ENCODE measurements at regions not wholly inside any gene's neighbourhood (a gene's known extent, or its start where the extent isn't known, plus 50 kb on each side); places are given as distances from the start of the nearest gene placed in this dataset.

DNA sequence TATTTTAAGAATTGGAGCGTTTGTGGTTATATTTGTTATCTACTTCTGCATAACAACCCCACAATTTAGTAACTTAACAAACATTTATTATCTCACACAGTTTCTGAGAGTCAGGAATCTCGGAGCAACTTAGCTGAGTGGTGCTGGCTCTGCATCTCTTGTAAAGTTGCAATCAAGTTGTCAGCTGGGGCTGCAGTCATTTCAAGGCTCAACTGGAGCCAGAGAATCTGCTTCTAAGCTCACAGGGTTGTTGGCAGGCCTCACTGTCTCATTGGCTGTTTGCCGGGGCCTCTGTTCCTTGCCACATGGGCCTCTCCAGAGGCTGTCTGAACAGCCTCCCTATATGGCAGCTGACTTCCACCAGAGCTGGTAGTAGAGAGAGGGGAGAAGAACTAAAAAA, 281.2 kb upstream of the GNPDA2 start:
- TF ChIP-seq TEAD4 (IDR thresholded peaks at IDR 0.05) (no peak), EGR1 (IDR thresholded peaks at IDR 0.05) (no peak), YY1 (IDR thresholded peaks at IDR 0.05; ENCODE audit: low read depth) (no peak), RAD21 (IDR thresholded peaks at IDR 0.05; ENCODE audit: low read depth) (no peak), CREB1 (IDR thresholded peaks at IDR 0.05; ENCODE audit: low read depth) (no peak), CEBPB (IDR thresholded peaks at IDR 0.05) (no peak), FOXM1 (IDR thresholded peaks at IDR 0.05; ENCODE audit: borderline replicate concordance, low read depth) (no peak), EP300 (IDR thresholded peaks at IDR 0.05; ENCODE audit: borderline replicate concordance) (no peak), TAF1 (IDR thresholded peaks at IDR 0.05; ENCODE audit: low read depth) (no peak), ZBTB7A (IDR thresholded peaks at IDR 0.05; ENCODE audit: low read depth) (no peak), TCF12 (IDR thresholded peaks at IDR 0.05; ENCODE audit: low read depth) (no peak), NFIC (IDR thresholded peaks at IDR 0.05) (no peak)
- TF ChIP-seq, protein P1, sequence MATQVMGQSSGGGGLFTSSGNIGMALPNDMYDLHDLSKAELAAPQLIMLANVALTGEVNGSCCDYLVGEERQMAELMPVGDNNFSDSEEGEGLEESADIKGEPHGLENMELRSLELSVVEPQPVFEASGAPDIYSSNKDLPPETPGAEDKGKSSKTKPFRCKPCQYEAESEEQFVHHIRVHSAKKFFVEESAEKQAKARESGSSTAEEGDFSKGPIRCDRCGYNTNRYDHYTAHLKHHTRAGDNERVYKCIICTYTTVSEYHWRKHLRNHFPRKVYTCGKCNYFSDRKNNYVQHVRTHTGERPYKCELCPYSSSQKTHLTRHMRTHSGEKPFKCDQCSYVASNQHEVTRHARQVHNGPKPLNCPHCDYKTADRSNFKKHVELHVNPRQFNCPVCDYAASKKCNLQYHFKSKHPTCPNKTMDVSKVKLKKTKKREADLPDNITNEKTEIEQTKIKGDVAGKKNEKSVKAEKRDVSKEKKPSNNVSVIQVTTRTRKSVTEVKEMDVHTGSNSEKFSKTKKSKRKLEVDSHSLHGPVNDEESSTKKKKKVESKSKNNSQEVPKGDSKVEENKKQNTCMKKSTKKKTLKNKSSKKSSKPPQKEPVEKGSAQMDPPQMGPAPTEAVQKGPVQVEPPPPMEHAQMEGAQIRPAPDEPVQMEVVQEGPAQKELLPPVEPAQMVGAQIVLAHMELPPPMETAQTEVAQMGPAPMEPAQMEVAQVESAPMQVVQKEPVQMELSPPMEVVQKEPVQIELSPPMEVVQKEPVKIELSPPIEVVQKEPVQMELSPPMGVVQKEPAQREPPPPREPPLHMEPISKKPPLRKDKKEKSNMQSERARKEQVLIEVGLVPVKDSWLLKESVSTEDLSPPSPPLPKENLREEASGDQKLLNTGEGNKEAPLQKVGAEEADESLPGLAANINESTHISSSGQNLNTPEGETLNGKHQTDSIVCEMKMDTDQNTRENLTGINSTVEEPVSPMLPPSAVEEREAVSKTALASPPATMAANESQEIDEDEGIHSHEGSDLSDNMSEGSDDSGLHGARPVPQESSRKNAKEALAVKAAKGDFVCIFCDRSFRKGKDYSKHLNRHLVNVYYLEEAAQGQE (IDR thresholded peaks at IDR 0.05; ENCODE audit: low read depth), result no peak
- TF ChIP-seq, protein P2, sequence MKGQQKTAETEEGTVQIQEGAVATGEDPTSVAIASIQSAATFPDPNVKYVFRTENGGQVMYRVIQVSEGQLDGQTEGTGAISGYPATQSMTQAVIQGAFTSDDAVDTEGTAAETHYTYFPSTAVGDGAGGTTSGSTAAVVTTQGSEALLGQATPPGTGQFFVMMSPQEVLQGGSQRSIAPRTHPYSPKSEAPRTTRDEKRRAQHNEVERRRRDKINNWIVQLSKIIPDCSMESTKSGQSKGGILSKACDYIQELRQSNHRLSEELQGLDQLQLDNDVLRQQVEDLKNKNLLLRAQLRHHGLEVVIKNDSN (IDR thresholded peaks at IDR 0.05), result no peak
- TF ChIP-seq, protein P3, sequence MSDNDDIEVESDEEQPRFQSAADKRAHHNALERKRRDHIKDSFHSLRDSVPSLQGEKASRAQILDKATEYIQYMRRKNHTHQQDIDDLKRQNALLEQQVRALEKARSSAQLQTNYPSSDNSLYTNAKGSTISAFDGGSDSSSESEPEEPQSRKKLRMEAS (IDR thresholded peaks at IDR 0.05), result no peak

DNA sequence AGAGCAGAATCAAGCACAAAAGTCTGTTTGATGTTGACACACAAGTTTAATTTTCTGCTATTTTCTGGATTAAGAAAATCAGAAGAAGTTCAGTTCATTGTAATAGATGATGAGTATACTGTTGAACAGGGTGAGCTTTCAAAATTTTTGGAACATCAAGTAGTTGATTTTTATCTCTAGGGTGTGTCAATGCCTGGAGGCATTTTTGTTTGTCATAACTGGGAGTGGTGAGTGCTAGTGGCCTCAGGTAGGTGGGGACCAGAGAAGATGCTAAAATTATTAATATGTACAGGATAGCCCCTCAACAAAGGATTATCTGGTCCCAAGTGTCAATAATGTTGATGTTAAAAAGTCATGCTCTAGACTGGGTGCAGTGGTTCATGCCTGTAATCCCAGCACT, 279.7 kb upstream of the GNPDA2 start:
- TF ChIP-seq, protein P2 (IDR thresholded peaks at IDR 0.05), result no peak
- TF ChIP-seq, protein P3 (IDR thresholded peaks at IDR 0.05), result no peak
- TF ChIP-seq FOXM1 (IDR thresholded peaks at IDR 0.05; ENCODE audit: borderline replicate concordance, low read depth) (no peak), TAF1 (IDR thresholded peaks at IDR 0.05; ENCODE audit: low read depth) (no peak), NFIC (IDR thresholded peaks at IDR 0.05) (no peak), RAD21 (IDR thresholded peaks at IDR 0.05; ENCODE audit: low read depth) (no peak)
- TF ChIP-seq, protein P1 (IDR thresholded peaks at IDR 0.05; ENCODE audit: low read depth), result no peak

DNA sequence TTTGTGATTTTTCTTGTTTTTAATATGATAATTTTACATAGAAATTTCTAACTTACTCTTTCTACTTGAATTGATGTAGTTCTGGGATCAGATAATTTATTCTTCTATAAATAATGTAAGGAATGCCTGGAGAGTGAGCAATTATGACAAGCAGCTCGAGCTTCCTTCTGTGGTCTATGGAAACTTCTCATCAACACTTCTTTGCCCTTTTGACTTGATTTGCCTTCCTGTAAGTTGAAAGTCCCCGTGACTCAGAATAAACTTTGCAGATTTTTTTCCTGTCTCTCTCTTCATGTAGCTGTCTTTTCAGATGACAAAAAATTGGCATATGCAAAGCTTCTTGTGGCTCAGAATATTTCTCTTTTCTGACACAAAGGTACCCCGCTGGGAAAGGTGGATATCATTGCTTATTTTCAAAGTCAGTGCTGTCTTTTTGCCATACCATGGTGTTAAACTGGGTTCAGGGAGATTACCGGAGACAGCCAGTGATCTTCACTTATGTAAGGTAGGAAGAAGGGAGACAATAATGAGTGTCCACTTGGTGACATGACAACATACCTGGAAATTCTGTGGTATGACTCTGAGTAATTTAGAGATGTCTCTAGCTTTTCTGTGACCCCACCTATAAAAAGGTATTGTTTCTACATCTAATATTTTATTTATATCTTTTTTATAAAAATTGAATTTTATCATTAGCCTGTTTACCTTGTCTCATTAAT, 278.6 kb upstream of the GNPDA2 start:
- TF ChIP-seq TAF1 (IDR thresholded peaks at IDR 0.05; ENCODE audit: low read depth) (no peak), TCF12 (IDR thresholded peaks at IDR 0.05; ENCODE audit: low read depth) (no peak), RAD21 (IDR thresholded peaks at IDR 0.05; ENCODE audit: low read depth) (no peak), NFIC (IDR thresholded peaks at IDR 0.05) (no peak), ZBTB7A (IDR thresholded peaks at IDR 0.05; ENCODE audit: low read depth) (no peak), EGR1 (IDR thresholded peaks at IDR 0.05) (no peak), TEAD4 (IDR thresholded peaks at IDR 0.05) (no peak), CREB1 (IDR thresholded peaks at IDR 0.05; ENCODE audit: low read depth) (no peak), FOXM1 (IDR thresholded peaks at IDR 0.05; ENCODE audit: borderline replicate concordance, low read depth) (no peak), CEBPB (IDR thresholded peaks at IDR 0.05) (no peak), EP300 (IDR thresholded peaks at IDR 0.05; ENCODE audit: borderline replicate concordance) (no peak), YY1 (IDR thresholded peaks at IDR 0.05; ENCODE audit: low read depth) (no peak)
- TF ChIP-seq, protein P2 (IDR thresholded peaks at IDR 0.05), result no peak
- TF ChIP-seq, protein P3 (IDR thresholded peaks at IDR 0.05), result no peak
- TF ChIP-seq, protein P1 (IDR thresholded peaks at IDR 0.05; ENCODE audit: low read depth), result no peak

Data from Ishikawa (cell line).